ENCODE measurements at regions not wholly inside any gene's neighbourhood (a gene's known extent, or its start where the extent isn't known, plus 50 kb on each side); places are given as distances from the start of the nearest gene placed in this dataset.

DNA sequence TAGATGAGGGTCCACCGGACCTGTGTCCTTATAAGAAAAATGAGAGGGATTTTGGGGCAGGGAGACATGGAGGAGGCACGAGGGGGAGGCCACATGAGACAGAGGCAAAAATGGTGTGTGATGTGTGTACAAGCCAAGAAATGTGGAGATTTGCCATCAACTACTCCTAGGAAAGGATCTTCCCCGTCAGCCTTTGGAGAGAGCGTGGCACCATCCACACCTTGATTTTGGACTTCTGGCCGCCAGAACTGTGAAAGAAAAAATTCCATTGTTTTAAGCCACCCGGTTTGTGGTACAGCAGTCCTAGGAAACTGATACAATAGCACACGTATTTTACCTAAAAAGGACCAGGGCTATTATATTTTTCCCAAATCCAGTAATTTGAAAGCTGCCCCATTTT, 829.0 kb upstream of the SALL3 start:
- H3K4me3 Mint-ChIP-seq, result no peak overlapping the region
- H3K9me3 Mint-ChIP-seq, result no peaks in the 10 kb centered on the region
- H3K27me3 Mint-ChIP-seq, result peaks cover 1% of the 10 kb centered on the region
- no peaks in the 10 kb centered on the region for H3K36me3 Mint-ChIP-seq
- H3K27ac Mint-ChIP-seq, result no peak overlapping the region
- no peak for DNase-seq
- no peaks in the 10 kb centered on the region for H3K4me1 Mint-ChIP-seq

DNA sequence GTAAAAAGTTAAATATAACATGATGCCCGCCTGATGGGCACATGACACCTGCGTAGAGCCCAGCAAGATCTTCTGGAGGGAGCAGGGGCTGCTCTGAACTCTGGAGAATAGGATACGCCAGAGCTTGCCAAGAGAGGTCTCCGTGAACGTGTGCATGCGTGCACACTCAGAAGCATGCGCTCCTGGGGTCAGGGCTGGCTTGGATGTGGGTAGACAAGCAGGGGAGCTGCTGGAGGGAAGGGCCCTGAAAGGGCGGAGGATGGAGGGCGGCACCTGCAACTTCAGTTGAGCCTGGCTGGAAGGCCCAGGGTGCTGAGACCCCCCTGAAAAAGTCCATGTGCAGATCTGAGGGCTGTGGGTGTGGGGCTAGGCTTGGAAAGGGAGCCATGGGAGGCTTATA, 828.4 kb upstream of the SALL3 start:
- H3K9me3 Mint-ChIP-seq, result no peaks in the 10 kb centered on the region
- no peaks in the 10 kb centered on the region for H3K36me3 Mint-ChIP-seq
- H3K27me3 Mint-ChIP-seq, result no peaks in the 10 kb centered on the region
- no peak overlapping the region for H3K4me3 Mint-ChIP-seq
- no peak for DNase-seq
- H3K4me1 Mint-ChIP-seq, result no peaks in the 10 kb centered on the region
- H3K27ac Mint-ChIP-seq, result no peak overlapping the region

DNA sequence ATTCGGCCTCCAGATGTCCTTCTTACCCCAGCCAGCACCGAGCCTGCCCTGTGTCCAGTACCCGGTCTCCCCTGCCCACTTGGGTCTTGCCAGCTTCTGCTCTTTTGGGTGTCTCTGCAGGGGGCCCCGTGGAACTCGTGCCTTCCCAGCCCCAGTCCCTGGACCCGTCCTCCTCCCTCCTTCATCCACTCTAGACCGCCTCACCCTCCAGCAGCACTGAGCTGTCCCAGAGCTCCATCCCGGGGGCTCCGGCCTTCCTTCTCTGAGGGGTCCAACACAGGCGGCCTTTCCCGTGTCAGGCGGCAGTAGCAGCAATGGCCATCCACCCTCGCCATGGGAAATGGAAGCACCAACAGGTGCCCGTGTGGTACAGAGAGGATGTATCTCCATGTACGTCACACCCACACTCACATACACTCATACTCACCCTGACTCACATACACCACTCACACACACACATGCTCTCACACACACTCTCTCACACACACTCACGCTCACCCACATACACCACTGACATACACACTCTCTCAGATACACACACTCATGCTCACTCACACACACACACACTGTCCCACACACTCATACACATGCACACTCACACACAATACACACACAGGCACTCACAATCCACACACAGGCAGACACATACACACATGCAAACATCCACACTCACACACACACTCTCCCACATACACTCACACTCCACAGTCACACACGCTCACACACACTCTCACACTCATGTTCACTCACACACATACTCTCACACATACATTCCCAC, 827.5 kb upstream of the SALL3 start:
- Mint-ChIP-seq H3K27ac (no peak overlapping the region), H3K36me3 (no peaks in the 10 kb centered on the region), H3K9me3 (no peaks in the 10 kb centered on the region), H3K27me3 (no peaks in the 10 kb centered on the region), H3K4me1 (no peaks in the 10 kb centered on the region), H3K4me3 (no peak overlapping the region)
- no peak for DNase-seq

DNA sequence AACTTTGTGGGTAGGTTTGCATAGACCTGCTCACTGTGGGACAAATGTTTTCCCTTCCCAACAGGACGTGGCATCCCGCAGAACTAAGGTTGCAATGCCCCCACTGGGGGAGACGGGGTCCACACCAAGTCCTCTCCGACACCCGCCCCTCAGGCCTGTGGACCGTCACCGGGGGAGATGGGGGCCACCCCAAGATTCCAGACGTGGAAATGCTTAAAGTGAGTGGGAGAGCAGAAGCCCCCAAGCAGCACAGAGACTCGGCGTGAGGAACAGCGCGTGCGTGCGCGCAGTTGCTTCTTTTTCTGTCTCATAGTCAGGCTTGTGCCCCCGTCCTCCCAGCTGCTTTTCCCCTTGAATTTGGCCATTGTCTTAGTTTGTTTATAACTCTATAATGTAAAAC, 826.3 kb upstream of the SALL3 start:
- H3K4me1 Mint-ChIP-seq, result no peaks in the 10 kb centered on the region
- no peak overlapping the region for H3K27ac Mint-ChIP-seq
- H3K27me3 Mint-ChIP-seq, result peaks cover 6% of the 10 kb centered on the region
- no peak for DNase-seq
- no peaks in the 10 kb centered on the region for H3K9me3 Mint-ChIP-seq
- no peaks in the 10 kb centered on the region for H3K36me3 Mint-ChIP-seq
- no peak overlapping the region for H3K4me3 Mint-ChIP-seq

DNA sequence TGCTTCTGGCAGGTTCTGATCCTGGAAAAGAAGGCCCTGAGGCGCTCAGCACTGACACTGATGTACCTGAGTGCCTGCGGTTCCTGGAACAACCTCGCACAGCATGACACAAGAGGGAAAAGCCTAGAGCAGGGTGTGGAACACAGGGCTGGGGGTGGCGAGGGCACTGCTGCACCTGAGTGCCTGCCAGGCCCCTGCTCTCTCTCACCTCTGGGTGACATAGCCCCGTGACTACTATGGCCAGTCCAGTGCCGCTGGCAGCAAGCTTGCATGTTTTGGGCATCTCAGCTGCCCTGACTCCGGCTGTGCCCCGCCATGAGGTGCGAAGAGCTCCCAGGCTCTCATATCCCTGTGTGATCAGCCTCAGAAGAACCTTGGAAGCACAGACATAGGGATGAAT, 825.2 kb upstream of the SALL3 start:
- DNase-seq, result no peak
- Mint-ChIP-seq H3K27me3 (peaks cover 6% of the 10 kb centered on the region), H3K9me3 (no peaks in the 10 kb centered on the region), H3K4me1 (no peaks in the 10 kb centered on the region), H3K4me3 (no peak overlapping the region), H3K36me3 (no peaks in the 10 kb centered on the region), H3K27ac (no peak overlapping the region)

DNA sequence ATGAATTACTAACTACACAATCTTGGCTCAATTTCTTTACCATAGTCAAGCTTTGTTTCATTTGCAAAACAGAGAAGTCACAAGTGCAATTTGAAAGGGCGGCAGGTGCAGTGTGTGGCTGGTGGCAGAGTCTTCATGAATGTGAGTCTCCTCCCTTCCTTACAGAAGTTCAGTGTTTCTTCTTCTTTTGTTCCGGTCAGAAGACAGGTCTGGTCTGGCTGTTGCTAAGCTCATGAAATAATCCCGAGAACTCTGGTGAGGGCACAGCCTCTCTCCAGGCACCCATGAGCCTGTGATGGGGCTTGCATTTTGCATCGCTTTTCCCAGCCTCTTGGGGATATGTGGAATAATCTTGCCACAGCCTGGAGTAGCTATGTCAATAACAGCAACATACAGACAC, 824.8 kb upstream of the SALL3 start:
- no peaks in the 10 kb centered on the region for H3K36me3 Mint-ChIP-seq
- H3K4me3 Mint-ChIP-seq, result no peak overlapping the region
- H3K27me3 Mint-ChIP-seq, result peaks cover 6% of the 10 kb centered on the region
- DNase-seq, result no peak
- no peak overlapping the region for H3K27ac Mint-ChIP-seq
- no peaks in the 10 kb centered on the region for H3K4me1 Mint-ChIP-seq
- H3K9me3 Mint-ChIP-seq, result no peaks in the 10 kb centered on the region

DNA sequence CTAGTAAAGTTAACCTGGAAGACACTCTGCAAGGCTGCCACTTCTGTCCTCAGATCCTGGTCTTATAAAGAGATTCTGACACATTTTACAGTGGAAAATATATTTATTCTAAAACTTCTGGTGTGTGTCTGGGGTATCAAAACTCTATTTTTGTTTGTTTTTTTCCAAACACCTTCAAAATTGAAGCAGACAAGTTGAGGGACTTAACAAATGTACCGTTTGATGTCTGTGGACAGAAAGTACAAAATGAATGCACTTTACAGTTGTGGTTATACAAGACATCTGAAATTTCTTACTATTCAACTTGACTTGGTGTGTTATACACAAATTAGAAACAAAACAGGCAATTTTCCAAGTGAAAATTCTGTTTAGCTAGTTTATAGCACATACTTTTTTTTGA, 823.2 kb upstream of the SALL3 start:
- no peaks in the 10 kb centered on the region for H3K36me3 Mint-ChIP-seq
- no peak overlapping the region for H3K27ac Mint-ChIP-seq
- no peaks in the 10 kb centered on the region for H3K9me3 Mint-ChIP-seq
- H3K4me3 Mint-ChIP-seq, result no peak overlapping the region
- peaks cover 6% of the 10 kb centered on the region for H3K27me3 Mint-ChIP-seq
- no peaks in the 10 kb centered on the region for H3K4me1 Mint-ChIP-seq
- no peak for DNase-seq

DNA sequence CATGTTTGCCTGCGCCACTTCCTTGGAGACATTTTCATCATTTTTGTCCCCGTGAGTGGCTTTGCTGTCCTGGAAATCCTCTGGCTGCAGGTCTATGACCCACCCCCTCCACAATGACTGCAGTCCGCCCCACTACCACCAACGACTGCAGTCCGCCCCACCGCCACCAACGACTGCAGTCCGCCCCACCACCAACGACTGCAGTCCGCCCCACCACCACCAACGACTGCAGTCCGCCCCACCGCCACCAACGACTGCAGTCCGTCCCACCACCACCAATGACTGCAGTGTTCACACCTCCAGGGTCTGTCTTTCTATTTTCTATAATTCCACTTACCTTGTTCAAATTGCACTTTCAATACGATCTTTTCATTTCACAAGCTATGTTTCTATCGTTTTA, 820.7 kb upstream of the SALL3 start:
- Mint-ChIP-seq H3K4me3 (no peak overlapping the region), H3K9me3 (no peaks in the 10 kb centered on the region), H3K27me3 (peaks cover 6% of the 10 kb centered on the region), H3K36me3 (no peaks in the 10 kb centered on the region), H3K27ac (no peak overlapping the region), H3K4me1 (no peaks in the 10 kb centered on the region)
- no peak for DNase-seq

DNA sequence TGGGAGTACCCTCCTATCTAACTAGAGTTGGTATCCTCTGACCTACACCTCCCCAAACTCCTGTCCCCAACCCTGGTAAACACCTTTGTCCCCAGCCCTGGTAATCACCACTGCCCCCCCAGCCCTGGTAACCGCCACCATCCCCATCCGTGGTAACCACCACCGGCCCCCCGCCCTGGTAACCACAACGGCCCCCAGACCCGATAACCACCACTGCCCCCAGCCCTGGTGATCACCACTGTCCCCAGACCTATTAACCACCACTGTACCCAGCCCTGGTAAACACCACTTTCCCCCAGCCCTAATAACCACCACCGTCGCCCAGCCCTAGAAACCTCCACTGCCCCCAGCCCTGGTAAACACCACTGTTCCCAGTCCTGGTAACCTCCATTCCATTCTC, 820.2 kb upstream of the SALL3 start:
- no peaks in the 10 kb centered on the region for H3K9me3 Mint-ChIP-seq
- H3K36me3 Mint-ChIP-seq, result no peaks in the 10 kb centered on the region
- no peaks in the 10 kb centered on the region for H3K4me1 Mint-ChIP-seq
- no peak overlapping the region for H3K27ac Mint-ChIP-seq
- no peak for DNase-seq
- no peak overlapping the region for H3K4me3 Mint-ChIP-seq
- H3K27me3 Mint-ChIP-seq, result peaks cover 6% of the 10 kb centered on the region

DNA sequence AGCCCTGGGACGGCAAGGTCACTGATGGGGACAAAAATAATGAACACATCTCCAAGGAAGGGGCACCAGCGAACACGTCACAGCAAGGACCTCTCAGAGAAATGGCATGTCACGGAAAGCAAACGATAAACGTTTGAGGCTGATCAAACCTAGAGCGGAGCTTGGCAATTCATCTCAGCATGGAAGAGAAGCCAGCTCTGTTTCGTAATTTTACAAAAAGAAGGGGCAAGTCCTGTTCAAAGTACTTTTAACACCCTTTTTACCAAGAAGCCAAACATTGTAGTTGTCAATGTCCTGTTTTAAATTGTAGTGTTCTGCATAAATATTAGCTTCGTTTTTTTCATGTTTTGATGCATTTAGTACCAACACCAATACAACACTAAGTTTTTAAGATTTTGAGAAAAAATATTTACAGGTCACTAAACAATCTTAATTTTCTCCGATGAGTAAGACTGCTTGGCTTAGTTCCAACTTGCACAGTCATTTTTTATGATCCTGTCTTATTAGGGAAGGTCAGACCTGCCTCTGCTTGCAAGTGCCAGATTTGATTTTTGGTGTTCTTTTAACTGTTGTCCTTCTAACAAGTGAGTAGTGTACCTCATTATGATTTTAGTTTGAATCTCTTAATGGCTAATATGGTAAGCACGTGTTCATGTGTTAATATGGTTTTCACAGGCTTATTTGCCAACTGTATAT, 818.5 kb upstream of the SALL3 start:
- no peak for DNase-seq
- Mint-ChIP-seq H3K9me3 (no peaks in the 10 kb centered on the region), H3K4me3 (no peak overlapping the region), H3K27me3 (peaks cover 11% of the 10 kb centered on the region), H3K36me3 (no peaks in the 10 kb centered on the region), H3K4me1 (no peaks in the 10 kb centered on the region), H3K27ac (no peak overlapping the region)

DNA sequence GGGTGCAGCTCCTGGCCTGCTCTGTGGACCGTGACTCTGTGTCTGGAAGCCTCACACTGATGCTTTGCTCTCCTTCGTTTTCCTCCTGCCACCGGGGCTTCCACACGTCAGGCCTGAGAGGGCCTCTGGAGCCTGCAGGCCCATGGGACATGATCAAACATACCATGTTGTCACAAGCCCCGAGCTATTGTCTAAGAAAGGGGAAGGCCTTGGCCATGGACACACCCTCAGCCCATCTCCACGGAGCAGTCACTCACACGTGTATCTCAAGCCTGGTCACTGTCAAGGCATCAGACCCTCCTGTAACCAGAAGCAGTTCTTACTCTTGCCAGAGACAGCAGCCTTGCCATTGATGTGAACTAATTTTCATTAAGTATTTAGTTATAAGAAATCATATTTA, 814.1 kb upstream of the SALL3 start:
- H3K4me1 Mint-ChIP-seq, result no peaks in the 10 kb centered on the region
- H3K9me3 Mint-ChIP-seq, result no peaks in the 10 kb centered on the region
- H3K27ac Mint-ChIP-seq, result no peak overlapping the region
- no peak for DNase-seq
- H3K4me3 Mint-ChIP-seq, result no peak overlapping the region
- peaks cover 5% of the 10 kb centered on the region for H3K27me3 Mint-ChIP-seq
- H3K36me3 Mint-ChIP-seq, result no peaks in the 10 kb centered on the region

DNA sequence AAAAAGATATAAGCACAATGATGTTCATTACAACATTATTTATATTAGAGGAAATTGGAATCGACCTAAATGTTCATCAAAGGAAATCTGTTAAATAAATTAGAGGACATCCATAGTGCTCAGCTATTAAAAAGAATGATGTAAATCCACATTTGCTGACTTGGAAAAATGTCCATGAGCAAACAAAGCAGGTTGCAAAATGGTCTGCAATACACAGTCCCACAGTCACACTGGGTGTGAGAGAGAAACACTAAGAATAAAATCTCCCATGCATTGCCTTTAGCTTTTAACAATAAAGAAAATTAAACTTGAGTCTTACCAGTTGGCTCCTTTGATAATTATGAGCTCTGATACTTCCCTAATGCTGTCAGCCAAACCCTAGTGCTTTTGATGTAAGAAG, 811.1 kb upstream of the SALL3 start:
- Mint-ChIP-seq H3K27ac (no peak overlapping the region), H3K9me3 (no peaks in the 10 kb centered on the region), H3K27me3 (peaks cover 5% of the 10 kb centered on the region), H3K4me3 (no peak overlapping the region), H3K36me3 (no peaks in the 10 kb centered on the region), H3K4me1 (no peaks in the 10 kb centered on the region)
- DNase-seq, result no peak

DNA sequence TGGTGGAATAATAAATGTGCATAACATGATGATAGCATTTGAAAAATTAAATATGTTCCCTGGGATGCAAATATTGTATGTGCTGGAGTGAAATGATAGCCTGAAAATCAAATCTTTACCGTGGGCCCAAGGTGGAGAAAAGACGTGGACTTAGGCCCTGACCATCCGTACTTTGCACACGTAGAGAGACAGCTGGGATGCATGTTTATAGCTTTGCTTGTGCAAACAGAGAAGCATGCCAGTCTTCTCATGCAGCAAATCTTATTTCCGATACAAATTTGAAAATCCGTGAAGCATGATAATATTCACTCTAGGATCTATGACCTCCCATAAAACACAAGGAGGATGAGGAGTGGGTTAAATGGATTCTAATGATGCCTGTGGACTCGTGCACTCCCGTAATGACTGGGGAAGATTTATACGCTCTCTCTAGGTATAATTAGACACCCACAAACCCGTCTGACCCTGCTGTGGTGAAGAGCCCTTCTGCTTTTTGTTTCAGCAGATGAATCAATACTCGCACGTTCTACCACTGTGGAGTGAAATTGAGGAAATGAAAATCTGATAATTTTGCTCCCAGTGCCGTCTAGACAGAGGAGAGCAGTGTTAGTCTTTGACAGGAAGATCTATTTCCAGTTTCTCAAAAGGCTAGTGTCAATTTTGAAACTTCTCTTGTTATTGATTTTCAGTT, 810.3 kb upstream of the SALL3 start:
- no peaks in the 10 kb centered on the region for H3K4me1 Mint-ChIP-seq
- H3K36me3 Mint-ChIP-seq, result no peaks in the 10 kb centered on the region
- H3K9me3 Mint-ChIP-seq, result no peaks in the 10 kb centered on the region
- no peak for DNase-seq
- H3K4me3 Mint-ChIP-seq, result no peak overlapping the region
- H3K27ac Mint-ChIP-seq, result no peak overlapping the region
- peaks cover 5% of the 10 kb centered on the region for H3K27me3 Mint-ChIP-seq

DNA sequence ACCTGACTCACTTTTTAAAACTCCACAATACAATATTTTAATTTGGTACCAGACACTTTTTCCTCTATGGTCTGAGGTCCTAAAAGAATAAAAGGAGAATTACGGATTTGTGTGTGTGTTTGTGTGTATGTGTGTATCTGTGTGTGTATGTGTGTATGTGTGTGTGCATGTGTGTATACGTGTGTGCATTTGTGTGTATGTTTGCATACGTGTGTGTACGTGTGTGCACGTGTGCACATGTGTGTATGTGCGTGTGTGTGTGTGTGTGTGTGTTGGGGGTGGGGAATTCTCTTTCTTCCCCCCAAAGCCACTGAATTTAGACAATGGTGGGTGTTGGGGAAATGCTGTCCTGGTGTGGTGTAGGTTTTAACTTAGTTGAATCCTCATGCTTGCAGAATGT, 807.7 kb upstream of the SALL3 start:
- no peaks in the 10 kb centered on the region for H3K9me3 Mint-ChIP-seq
- H3K27ac Mint-ChIP-seq, result no peak overlapping the region
- no peaks in the 10 kb centered on the region for H3K27me3 Mint-ChIP-seq
- H3K36me3 Mint-ChIP-seq, result no peaks in the 10 kb centered on the region
- no peak overlapping the region for H3K4me3 Mint-ChIP-seq
- H3K4me1 Mint-ChIP-seq, result no peaks in the 10 kb centered on the region
- DNase-seq, result no peak

DNA sequence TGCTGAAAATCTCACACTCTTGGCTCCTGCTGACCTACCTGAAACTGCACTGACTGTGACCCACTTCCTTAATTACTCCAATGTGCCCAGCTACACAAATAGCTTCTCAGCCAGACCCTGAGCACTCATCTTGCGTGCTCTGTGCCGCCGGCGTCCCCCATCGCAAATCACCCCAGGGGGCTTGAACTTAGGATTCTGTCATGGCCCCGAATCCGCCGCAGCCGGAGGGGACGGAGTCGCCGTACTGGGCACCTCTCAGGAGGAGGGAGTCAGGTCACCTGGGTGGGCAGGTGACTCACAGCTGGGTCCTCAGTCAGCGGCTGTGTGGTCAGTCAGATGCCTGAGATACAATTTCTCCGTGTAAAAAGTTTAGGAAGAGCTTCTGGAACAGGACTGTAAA, 804.9 kb upstream of the SALL3 start:
- H3K36me3 Mint-ChIP-seq, result no peaks in the 10 kb centered on the region
- no peaks in the 10 kb centered on the region for H3K27me3 Mint-ChIP-seq
- DNase-seq, result no peak
- H3K4me3 Mint-ChIP-seq, result no peak overlapping the region
- H3K9me3 Mint-ChIP-seq, result no peaks in the 10 kb centered on the region
- H3K4me1 Mint-ChIP-seq, result no peaks in the 10 kb centered on the region
- no peak overlapping the region for H3K27ac Mint-ChIP-seq

DNA sequence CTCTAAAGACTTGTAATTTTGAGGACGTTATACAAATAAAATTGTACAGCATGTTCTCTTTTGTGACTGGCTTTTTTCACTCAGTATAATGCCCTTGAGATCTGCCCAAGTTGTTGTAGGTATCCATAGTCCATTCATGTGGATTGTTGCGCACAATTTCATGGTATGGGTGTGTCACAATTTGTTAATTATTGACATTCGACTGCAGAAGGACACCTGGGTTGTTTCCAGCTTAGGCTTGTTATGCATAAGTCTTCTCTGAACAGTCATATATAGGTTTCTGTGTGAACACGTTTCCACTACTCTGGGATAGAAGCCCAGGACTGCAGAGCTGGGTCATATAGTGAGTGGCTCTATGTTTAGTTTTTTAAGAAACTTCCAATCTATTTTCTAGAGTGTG, 800.8 kb upstream of the SALL3 start:
- Mint-ChIP-seq H3K9me3 (peaks cover 6% of the 10 kb centered on the region), H3K36me3 (no peaks in the 10 kb centered on the region), H3K4me1 (no peaks in the 10 kb centered on the region), H3K27me3 (no peaks in the 10 kb centered on the region), H3K27ac (no peak overlapping the region), H3K4me3 (no peak overlapping the region)
- DNase-seq, result no peak

All from activated naive CD8-positive, alpha-beta T cell treated with anti-CD3 and anti-CD28 coated beads for 36 hours (primary cell).